ENCODE measurements at regions not wholly inside any gene's neighbourhood (a gene's known extent, or its start where the extent isn't known, plus 50 kb on each side); places are given as distances from the start of the nearest gene placed in this dataset.

DNA sequence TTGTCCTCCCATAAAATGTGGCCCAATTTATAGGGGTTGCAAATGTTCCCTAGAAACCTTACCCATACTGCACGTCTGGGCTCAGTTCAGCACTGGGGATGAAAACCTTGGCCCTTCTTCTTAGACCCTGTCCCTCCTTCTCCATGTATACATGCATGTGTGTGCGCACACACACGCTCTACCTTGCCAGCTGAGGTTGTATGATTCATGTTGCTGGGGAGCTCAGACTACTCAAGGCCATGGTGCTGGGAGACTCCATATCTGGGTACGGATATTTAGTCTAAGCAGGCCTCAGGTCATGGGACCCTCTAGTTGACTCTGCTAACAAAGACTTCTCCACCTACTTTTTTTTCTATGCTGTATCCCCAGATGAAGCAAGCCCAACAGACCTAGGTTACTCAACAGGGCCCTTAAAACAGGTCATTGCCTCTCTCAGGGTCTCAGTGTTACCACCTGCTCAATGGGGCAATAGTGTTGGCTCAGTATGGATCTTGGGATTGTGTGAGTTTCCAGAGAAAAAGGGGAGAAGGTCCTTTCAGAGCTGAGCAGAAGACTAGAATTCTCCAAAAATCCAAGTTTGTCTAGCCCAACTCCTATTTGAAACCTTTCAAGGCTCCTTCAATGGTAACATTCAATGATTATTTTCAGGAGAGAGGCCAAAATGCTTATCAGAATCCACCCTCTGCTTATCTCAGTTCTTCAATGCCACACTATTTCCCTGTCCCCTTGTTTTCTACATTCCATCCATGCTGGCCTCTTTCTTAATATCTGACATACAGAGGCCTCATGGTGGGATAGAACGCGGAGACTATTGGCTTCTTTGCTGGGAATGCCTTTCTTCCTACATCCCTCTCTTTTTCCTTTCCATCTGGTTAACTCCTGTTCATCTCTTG is 123.6 kb upstream of the PITX1 start:
- Histone ChIP-seq H3K4me2 (ENCODE audit: low read depth, low read length, poor library complexity, severe bottlenecking) (no peak overlapping the region), H3K27ac (ENCODE audit: low read depth, low read length) (no peak overlapping the region)

DNA sequence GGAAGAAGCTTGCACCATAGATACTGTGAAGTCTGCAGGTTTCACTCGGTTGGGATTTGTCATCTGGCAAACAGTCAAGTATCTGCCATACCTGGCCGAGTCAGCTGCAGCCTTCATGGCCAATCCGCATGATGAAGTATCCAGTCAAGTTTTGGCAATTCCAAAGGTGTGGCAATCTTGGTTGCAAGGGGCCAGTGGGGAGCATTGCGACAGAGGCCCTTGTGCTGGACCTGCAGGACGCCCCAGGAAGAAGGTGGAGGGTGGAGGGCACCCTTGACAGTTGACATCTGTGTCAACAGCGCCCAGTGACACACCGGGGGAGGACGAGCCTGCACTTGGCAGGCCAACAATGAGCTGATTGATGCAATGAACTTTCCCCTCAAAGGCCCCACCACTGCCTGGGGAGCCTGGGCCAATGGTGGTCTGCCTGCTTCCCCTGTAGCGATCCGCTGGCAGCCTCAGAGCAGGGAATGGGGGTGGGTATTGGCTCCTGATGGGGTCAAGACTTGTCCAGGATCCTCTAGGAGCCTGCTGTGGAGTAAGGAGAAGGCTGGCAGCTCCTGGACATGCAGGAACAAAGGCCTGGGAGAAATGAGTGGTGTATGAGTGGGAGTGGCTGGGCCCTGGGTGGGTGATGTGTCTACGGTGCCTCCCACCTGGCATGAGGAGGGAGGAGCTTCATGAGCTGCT is 122.8 kb upstream of the PITX1 start:
- H2AFZ ChIP-seq (ENCODE audit: low read depth, low read length, severe bottlenecking): no peak overlapping the region
- H3K9me3 ChIP-seq (ENCODE audit: insufficient read depth, low read length): no peaks in the 10 kb centered on the region
- no peaks in the 10 kb centered on the region for H3K9me2 ChIP-seq (replicated peaks; ENCODE audit: insufficient read depth, low read length)
- H3K9ac ChIP-seq (ENCODE audit: low read length): no peak overlapping the region
- TF ChIP-seq CTCF (IDR thresholded peaks at IDR 0.05; ENCODE audit: insufficient read depth, low read length, poor library complexity, severe bottlenecking): no peak
- no peak for TF ChIP-seq EZH2phosphoT487 (conservative IDR thresholded peaks at IDR 0.05; ENCODE audit: low read length)
- no peaks in the 10 kb centered on the region for H3K79me2 ChIP-seq (ENCODE audit: insufficient read depth, low read length)
- no peak overlapping the region for H3K4me2 ChIP-seq (ENCODE audit: low read depth, low read length, poor library complexity, severe bottlenecking)
- H3K27ac ChIP-seq (ENCODE audit: low read depth, low read length): no peak overlapping the region
- no peak overlapping the region for H3K4me3 ChIP-seq (ENCODE audit: insufficient read depth, low read length, poor library complexity, severe bottlenecking)
- H4K20me1 ChIP-seq (ENCODE audit: low read depth, low read length): no peaks in the 10 kb centered on the region
- H3K27me3 ChIP-seq (ENCODE audit: low read length): no peaks in the 10 kb centered on the region
- H3F3A ChIP-seq (ENCODE audit: insufficient read depth): no peaks in the 10 kb centered on the region
- H3K36me3 ChIP-seq (ENCODE audit: low read length): no peaks in the 10 kb centered on the region

More for the DNA sequence above, 123.6 kb upstream of the PITX1 start:
- H3K27me3 ChIP-seq (ENCODE audit: low read length): no peaks in the 10 kb centered on the region
- no peaks in the 10 kb centered on the region for H3K79me2 ChIP-seq (ENCODE audit: insufficient read depth, low read length)
- H3F3A ChIP-seq (ENCODE audit: insufficient read depth): no peaks in the 10 kb centered on the region
- no peaks in the 10 kb centered on the region for H3K9me2 ChIP-seq (replicated peaks; ENCODE audit: insufficient read depth, low read length)
- H2AFZ ChIP-seq (ENCODE audit: low read depth, low read length, severe bottlenecking): no peak overlapping the region
- H3K9ac ChIP-seq (ENCODE audit: low read length): no peak overlapping the region
- no peak overlapping the region for H3K4me3 ChIP-seq (ENCODE audit: insufficient read depth, low read length, poor library complexity, severe bottlenecking)
- H3K9me3 ChIP-seq (ENCODE audit: insufficient read depth, low read length): no peaks in the 10 kb centered on the region
- H4K20me1 ChIP-seq (ENCODE audit: low read depth, low read length): no peaks in the 10 kb centered on the region
- H3K36me3 ChIP-seq (ENCODE audit: low read length): no peaks in the 10 kb centered on the region
- no peak for TF ChIP-seq CTCF (IDR thresholded peaks at IDR 0.05; ENCODE audit: insufficient read depth, low read length, poor library complexity, severe bottlenecking)
- TF ChIP-seq EZH2phosphoT487 (conservative IDR thresholded peaks at IDR 0.05; ENCODE audit: low read length): no peak

DNA sequence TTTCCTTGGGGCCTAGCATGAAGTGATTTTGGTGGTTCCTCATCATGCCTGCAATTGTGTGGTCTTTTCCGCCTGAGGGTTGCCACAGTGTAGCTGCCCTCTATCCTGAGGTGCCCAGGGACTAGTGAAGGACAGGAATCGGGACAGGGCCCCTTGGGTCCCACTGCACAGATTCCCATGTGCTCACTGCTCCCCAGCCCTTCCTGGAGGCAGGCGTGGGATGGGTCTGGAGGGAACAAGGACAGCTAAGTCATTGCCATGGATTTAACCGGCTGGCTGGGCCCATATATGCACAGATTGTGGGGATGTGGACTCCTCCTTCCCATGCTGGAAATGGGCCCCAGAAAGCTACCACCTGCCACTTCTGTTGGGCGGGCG is 122.3 kb upstream of the PITX1 start:
- Histone ChIP-seq H4K20me1 (ENCODE audit: low read depth, low read length) (no peaks in the 10 kb centered on the region), H3F3A (ENCODE audit: insufficient read depth) (no peaks in the 10 kb centered on the region), H3K9ac (ENCODE audit: low read length) (no peak overlapping the region), H3K9me3 (ENCODE audit: insufficient read depth, low read length) (no peaks in the 10 kb centered on the region), H3K27me3 (ENCODE audit: low read length) (no peaks in the 10 kb centered on the region), H3K4me3 (ENCODE audit: insufficient read depth, low read length, poor library complexity, severe bottlenecking) (no peak overlapping the region), H3K9me2 (replicated peaks; ENCODE audit: insufficient read depth, low read length) (no peaks in the 10 kb centered on the region), H3K4me2 (ENCODE audit: low read depth, low read length, poor library complexity, severe bottlenecking) (no peak overlapping the region), H3K79me2 (ENCODE audit: insufficient read depth, low read length) (no peaks in the 10 kb centered on the region), H3K27ac (ENCODE audit: low read depth, low read length) (no peak overlapping the region), H3K36me3 (ENCODE audit: low read length) (no peaks in the 10 kb centered on the region), H2AFZ (ENCODE audit: low read depth, low read length, severe bottlenecking) (no peak overlapping the region)
- TF ChIP-seq EZH2phosphoT487 (conservative IDR thresholded peaks at IDR 0.05; ENCODE audit: low read length): no peak
- TF ChIP-seq CTCF (IDR thresholded peaks at IDR 0.05; ENCODE audit: insufficient read depth, low read length, poor library complexity, severe bottlenecking): no peak

All from SU-DHL-6 (cell line).